Ectodermal cell (in vitro differentiated cells): ENCODE measurements at regions not wholly inside any gene's neighbourhood (a gene's known extent, or its start where the extent isn't known, plus 50 kb on each side); places are given as distances from the start of the nearest gene placed in this dataset.

ENCODE experiments used
- H3K27ac ChIP-seq: 2 replicates; pipeline ENCODE4 v1.7.0; 2013; ENCODE audit warnings: mild to moderate bottlenecking, low read depth, low read length; ENCODE audit not compliant: insufficient read depth, poor library complexity, severe bottlenecking
- H3K27me3 ChIP-seq: 2 replicates; pipeline ENCODE4 v1.7.0; 2013; ENCODE audit warnings: mild to moderate bottlenecking, low read length; ENCODE audit not compliant: insufficient read depth, control insufficient read depth, poor library complexity, severe bottlenecking
- H3K36me3 ChIP-seq: one replicate; pipeline ENCODE4 v1.7.0; 2013; ENCODE audit warnings: low read length; ENCODE audit not compliant: control insufficient read depth, insufficient read depth
- H3K4me1 ChIP-seq: one replicate; pipeline ENCODE4 v1.7.0; 2013; ENCODE audit warnings: low read length; ENCODE audit not compliant: control insufficient read depth, insufficient read depth
- H3K4me3 ChIP-seq: 2 replicates; pipeline ENCODE4 v1.7.0; 2013; ENCODE audit warnings: low read depth, low read length, control low read depth; ENCODE audit not compliant: insufficient read depth
- H3K9me3 ChIP-seq: 2 replicates; pipeline ENCODE4 v1.7.0; 2013; ENCODE audit warnings: mild to moderate bottlenecking, low read length, moderate library complexity; ENCODE audit not compliant: control insufficient read depth
- WGBS, 2 experiments: methylation state at CpG; one replicate each; pipeline ENCODE4 v1.1.7; 2013; ENCODE audit warnings: missing lambda C conversion rate in 2 of 2; 5-methylcytosine and 5-hydroxymethylcytosine counted together

DNA sequence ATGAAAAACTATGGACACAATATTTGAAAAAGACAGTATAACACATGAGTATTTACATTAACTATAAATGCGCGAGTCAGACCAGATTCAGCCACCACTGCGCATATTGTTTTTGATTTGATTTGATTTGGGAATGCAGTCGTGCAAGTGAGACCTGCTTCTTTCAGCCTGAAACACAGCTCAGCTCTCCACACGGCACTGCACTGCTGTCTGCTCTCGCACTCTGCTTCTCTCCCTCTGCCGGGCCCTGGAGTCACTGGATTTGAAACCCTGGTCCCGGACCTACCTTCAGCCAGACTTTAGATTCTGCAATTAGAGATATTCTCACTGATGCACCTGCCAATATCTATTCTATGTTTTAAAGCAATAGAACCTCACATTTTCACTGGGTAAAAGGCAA lies 143.9 kb upstream of the TMEM132C start:
- Histone ChIP-seq H3K36me3 (no peaks in the 10 kb centered on the region), H3K4me3 (no peak overlapping the region), H3K27ac (no peak overlapping the region), H3K27me3 (no peaks in the 10 kb centered on the region), H3K4me1 (no peaks in the 10 kb centered on the region), H3K9me3 (peaks cover 2% of the 10 kb centered on the region)
- WGBS, 2 experiments: 91 to 97% methylated on average over 8 of the region's 8 CpGs

DNA sequence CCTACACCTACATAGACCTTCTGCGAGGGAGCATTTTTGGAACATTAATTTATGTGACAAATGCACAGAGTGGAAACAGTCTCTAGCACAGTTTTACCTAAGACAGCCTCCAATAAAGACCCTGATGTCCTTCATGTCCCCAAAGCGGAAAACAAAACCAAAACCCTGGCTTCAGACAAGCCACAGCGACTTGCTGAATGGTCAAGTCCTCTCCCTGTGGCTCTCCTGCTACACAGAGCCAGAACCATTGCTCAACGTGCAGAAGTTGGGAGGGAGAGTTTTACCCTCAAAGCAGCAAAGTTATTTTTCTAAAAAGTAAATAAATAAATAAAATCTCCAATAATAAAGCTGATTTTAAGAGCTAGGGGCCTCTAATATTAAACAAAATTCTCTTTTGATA lies 135.0 kb upstream of the TMEM132C start:
- WGBS, 2 experiments: 95 to 97% methylated on average over 3 of the region's 4 CpGs

DNA sequence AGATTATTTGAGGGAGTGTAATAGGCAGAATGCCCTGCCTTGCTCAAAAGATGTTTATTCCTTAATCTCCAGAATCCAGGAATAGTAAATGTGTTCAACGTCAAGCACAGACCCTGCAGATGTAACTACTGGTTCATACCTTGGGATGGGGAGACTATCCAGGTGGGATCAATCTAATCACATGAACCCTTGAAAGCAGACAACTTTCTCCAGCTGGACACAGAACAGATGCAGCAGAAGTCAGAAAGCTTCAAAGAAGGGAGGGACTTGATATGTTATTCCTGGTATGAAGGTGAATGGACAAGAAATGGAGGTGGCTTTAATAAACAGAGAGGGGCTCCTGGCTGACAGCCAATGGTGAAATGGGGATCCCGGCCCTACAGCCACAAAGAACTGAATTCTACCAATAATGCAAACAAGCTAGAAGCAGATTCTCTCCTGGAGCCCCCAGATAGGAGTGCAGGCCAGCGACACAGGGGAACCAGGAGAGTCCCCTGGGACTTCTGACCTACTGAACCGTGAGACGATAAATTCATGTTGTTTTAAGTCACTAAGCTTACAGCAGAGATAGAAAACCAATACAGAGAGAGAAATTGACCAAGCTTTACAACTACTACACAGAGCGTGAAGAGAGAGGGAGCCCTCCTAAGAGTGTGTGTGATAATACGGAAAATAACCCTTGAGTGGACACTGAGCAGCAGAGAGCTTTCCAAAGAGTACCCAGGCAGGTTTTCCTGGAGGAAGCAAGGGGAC lies 133.5 kb upstream of the TMEM132C start:
- H3K27me3 ChIP-seq: no peaks in the 10 kb centered on the region
- no peaks in the 10 kb centered on the region for H3K36me3 ChIP-seq
- WGBS, 2 experiments: 85 to 91% methylated on average over 7 of the region's 7 CpGs

More for the DNA sequence above, 135.0 kb upstream of the TMEM132C start:
- Histone ChIP-seq H3K4me3 (no peak overlapping the region), H3K4me1 (no peaks in the 10 kb centered on the region), H3K9me3 (no peaks in the 10 kb centered on the region), H3K27ac (no peak overlapping the region), H3K36me3 (no peaks in the 10 kb centered on the region), H3K27me3 (no peaks in the 10 kb centered on the region)

DNA sequence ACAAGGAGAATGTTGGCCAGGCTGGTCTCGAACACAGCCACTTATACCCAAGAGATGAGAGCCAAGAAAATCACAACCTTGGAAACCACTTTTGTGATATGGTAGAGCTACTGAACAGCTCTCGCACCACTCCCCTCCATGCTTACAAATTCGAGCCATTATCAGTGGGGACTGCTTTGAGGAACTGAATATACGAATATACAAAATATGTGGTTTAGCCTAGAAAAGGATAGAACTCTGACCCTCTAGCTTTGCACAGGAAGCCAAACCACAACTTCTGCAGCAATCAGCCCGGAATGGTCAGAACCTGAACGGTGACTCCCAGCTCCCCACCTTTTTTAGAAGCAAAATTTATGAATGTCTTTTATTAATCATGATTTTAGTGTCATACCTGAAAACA lies 129.8 kb upstream of the TMEM132C start:
- H3K4me1 ChIP-seq: no peaks in the 10 kb centered on the region
- no peaks in the 10 kb centered on the region for H3K9me3 ChIP-seq
- no peaks in the 10 kb centered on the region for H3K27me3 ChIP-seq
- H3K4me3 ChIP-seq: no peak overlapping the region
- WGBS, 2 experiments: 88 to 96% methylated on average over 5 to 6 of the region's 6 CpGs
- no peak overlapping the region for H3K27ac ChIP-seq
- no peaks in the 10 kb centered on the region for H3K36me3 ChIP-seq

More for the DNA sequence above, 133.5 kb upstream of the TMEM132C start:
- Histone ChIP-seq H3K4me1 (no peaks in the 10 kb centered on the region), H3K4me3 (no peak overlapping the region), H3K27ac (no peak overlapping the region), H3K9me3 (no peaks in the 10 kb centered on the region)

DNA sequence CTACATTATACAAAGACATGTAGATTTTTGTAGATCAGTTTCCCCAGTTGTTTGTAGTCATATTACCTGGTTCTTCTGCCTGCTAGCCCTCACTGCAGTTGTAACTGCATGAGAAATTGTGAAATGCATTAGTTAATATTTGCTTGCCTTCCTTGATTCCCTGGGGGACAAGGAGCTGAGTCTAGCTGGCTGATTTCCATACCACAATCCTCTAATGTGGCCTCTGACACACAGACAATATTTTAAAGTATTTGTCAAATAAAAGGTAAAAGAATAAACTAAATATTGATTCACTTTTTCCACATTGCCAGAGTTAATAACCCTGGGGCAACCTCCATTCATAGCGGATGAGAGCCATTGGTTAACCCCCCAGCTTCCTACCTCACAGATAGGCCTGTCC lies 128.8 kb upstream of the TMEM132C start:
- no peaks in the 10 kb centered on the region for H3K9me3 ChIP-seq
- 97 to 100% methylated on average over 1 of the region's 1 CpG for WGBS, 2 experiments

DNA sequence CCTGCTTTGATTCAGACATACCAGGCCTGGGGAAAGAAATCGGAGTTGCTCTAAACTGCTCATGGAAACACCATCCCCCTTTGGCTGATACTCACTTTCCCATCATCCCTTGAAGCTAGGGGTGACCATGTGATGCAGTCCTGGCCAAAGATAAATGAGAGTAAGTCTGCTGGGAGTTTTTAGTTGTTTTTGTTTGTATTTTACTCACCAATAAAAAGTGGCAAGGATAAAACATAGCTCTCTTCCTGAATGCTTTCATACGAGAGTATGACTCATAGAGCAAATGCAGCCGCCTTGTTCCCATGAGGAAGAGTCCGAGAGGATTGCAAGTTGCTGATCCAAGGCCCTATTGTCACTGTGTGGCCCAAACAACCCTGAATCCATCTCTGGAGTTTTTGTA lies 126.4 kb upstream of the TMEM132C start:
- H3K9me3 ChIP-seq: no peaks in the 10 kb centered on the region
- H3K36me3 ChIP-seq: no peaks in the 10 kb centered on the region
- H3K27ac ChIP-seq: no peak overlapping the region
- WGBS, 2 experiments: 71 to 73% methylated on average over 4 of the region's 4 CpGs
- no peaks in the 10 kb centered on the region for H3K4me1 ChIP-seq
- no peaks in the 10 kb centered on the region for H3K27me3 ChIP-seq
- no peak overlapping the region for H3K4me3 ChIP-seq

More for the DNA sequence above, 128.8 kb upstream of the TMEM132C start:
- Histone ChIP-seq H3K36me3 (no peaks in the 10 kb centered on the region), H3K27ac (no peak overlapping the region), H3K4me3 (no peak overlapping the region), H3K27me3 (no peaks in the 10 kb centered on the region), H3K4me1 (no peaks in the 10 kb centered on the region)

DNA sequence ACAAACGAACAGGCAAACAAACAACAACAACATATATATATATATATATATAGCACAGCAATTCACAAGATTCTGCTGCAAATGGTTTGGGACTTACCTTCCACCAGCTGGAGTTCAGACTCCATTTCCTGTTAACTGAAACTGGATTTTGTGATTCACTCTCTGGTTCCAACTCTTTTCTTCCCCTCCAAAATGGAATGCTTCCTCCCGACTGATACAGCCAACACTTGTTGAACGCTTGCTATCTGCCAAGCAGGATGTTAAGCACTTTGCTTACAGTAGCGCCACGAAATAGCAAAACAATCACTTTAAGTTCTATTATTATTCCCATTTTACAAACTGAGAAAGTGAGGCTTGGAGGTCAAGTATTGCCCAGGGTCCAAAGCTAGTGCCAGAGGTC lies 116.0 kb upstream of the TMEM132C start:
- no peaks in the 10 kb centered on the region for H3K27me3 ChIP-seq
- H3K9me3 ChIP-seq: no peaks in the 10 kb centered on the region
- no peak overlapping the region for H3K4me3 ChIP-seq
- H3K4me1 ChIP-seq: no peaks in the 10 kb centered on the region
- H3K36me3 ChIP-seq: no peaks in the 10 kb centered on the region
- WGBS, 2 experiments: 88 to 90% methylated on average over 5 of the region's 5 CpGs
- no peak overlapping the region for H3K27ac ChIP-seq

DNA sequence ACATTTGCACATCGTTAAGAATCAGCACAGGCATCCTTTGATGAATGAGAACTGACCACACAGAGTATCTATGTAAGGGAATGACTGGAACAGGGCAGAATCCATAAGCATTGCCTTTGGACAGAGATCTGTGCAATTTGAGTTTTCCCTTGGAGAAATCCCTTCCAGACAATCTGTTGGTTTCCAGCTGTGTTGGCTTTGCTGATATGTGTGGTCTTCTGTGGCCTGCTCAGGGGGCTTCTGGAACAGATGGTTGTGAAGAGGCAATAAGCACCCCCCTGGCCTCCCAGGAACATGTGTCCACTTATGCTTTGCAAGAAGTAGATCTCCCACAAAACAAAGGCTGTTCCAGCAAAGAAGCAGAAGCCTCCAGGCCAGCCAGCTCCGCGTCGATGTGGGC lies 111.4 kb upstream of the TMEM132C start:
- 96 to 98% methylated on average over 4 of the region's 4 CpGs for WGBS, 2 experiments
- H3K4me3 ChIP-seq: no peak overlapping the region
- peaks cover 7% of the 10 kb centered on the region for H3K4me1 ChIP-seq
- no peaks in the 10 kb centered on the region for H3K27me3 ChIP-seq
- H3K36me3 ChIP-seq: no peaks in the 10 kb centered on the region
- no peak overlapping the region for H3K27ac ChIP-seq
- H3K9me3 ChIP-seq: no peaks in the 10 kb centered on the region

DNA sequence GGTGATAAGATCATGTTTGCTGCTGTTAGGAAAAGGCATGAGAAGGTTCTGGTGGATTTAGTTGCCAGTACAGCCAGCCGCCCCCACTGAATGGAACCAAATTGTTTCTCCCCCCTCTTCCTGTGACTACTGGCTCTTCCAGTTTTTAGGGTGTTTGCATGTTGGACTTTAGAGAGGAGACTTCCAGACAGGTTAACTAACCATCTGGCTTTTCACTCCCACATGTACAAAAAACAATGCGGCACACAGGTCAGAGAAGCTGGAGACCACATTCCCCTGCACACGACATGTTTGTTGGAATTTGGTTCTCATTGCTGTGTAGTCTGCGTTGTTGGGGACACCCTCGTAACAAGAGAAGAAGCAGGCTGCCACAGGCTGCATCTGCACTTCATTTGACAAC lies 103.9 kb upstream of the TMEM132C start:
- Histone ChIP-seq H3K27me3 (no peaks in the 10 kb centered on the region), H3K27ac (no peak overlapping the region), H3K4me3 (no peak overlapping the region), H3K4me1 (peaks cover 3% of the 10 kb centered on the region), H3K36me3 (no peaks in the 10 kb centered on the region), H3K9me3 (no peaks in the 10 kb centered on the region)
- WGBS, 2 experiments: 83 to 90% methylated on average over 5 of the region's 5 CpGs

DNA sequence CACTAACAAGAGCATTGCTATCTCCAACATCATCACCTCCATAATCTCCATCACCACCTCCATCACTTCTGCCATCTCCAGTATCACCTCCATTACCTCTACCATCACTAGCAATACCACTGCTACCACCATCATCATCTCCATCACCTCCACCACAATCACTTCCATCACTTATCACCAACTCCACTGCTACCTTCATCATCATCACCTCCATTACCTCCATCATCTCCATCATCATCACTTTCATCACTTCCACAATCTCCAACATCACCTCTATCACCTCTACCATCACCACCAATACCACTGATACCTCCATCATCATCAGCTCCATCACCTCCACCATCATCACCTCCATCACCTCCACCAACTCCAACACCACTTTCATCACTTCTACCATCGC lies 102.4 kb upstream of the TMEM132C start:
- Histone ChIP-seq H3K4me1 (peaks cover 8% of the 10 kb centered on the region), H3K27me3 (no peaks in the 10 kb centered on the region), H3K36me3 (no peaks in the 10 kb centered on the region), H3K4me3 (no peak overlapping the region), H3K27ac (no peak overlapping the region), H3K9me3 (no peaks in the 10 kb centered on the region)
- WGBS, 2 experiments: 91 to 92% methylated on average over 1 of the region's 1 CpG
